ENCODE measurements at regions not wholly inside any gene's neighbourhood (a gene's known extent, or its start where the extent isn't known, plus 50 kb on each side); places are given as distances from the start of the nearest gene placed in this dataset.

DNA sequence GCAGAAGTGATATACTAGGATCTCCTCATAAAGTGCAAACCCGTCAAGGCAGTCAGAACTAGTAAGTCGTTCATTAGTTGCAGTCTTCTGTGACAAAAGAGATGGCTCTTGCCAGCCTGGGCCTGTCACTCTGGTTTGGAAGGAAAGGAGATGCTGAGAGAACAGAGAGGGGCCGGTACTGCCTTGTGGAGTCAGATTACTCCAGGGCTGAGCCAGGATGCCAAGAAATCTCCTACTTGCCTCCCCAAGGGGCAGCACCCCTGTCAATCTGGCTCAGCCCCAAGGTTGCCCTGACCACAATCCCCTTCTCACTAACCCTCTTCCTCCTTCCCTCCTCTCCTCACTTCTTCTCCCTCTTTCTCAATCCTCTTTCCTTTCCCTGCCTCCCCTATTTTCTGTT is 62.9 kb upstream of the ASPRV1 start:
- WGBS (ENCODE audit: insufficient coverage), result 94% methylated on average over 2 of the region's 3 CpGs
- no peaks in the 10 kb centered on the region for H3K4me1 ChIP-seq (ENCODE audit: control insufficient read depth in 2 of 2, insufficient read depth in 2 of 2, low read length in 2 of 2)
- no peak overlapping the region for H3K4me2 ChIP-seq (replicated peaks; ENCODE audit: low read depth, low read length, poor library complexity, severe bottlenecking)
- POLR2A ChIA-PET, result no interaction called here
- TF ChIP-seq EZH2 (IDR thresholded peaks at IDR 0.05; ENCODE audit: borderline replicate concordance, insufficient read depth, low read depth, low read length, poor library complexity, severe bottlenecking), result no peak
- TF ChIP-seq, protein P1, sequence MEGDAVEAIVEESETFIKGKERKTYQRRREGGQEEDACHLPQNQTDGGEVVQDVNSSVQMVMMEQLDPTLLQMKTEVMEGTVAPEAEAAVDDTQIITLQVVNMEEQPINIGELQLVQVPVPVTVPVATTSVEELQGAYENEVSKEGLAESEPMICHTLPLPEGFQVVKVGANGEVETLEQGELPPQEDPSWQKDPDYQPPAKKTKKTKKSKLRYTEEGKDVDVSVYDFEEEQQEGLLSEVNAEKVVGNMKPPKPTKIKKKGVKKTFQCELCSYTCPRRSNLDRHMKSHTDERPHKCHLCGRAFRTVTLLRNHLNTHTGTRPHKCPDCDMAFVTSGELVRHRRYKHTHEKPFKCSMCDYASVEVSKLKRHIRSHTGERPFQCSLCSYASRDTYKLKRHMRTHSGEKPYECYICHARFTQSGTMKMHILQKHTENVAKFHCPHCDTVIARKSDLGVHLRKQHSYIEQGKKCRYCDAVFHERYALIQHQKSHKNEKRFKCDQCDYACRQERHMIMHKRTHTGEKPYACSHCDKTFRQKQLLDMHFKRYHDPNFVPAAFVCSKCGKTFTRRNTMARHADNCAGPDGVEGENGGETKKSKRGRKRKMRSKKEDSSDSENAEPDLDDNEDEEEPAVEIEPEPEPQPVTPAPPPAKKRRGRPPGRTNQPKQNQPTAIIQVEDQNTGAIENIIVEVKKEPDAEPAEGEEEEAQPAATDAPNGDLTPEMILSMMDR (IDR thresholded peaks at IDR 0.05), result no peak
- no peak overlapping the region for H3K9ac ChIP-seq (ENCODE audit: low read length)
- ATAC-seq (ENCODE audit: low read depth) (no peak), DNase-seq (no peak)
- H3K79me2 ChIP-seq (ENCODE audit: control insufficient read depth, insufficient read depth, low read length), result no peaks in the 10 kb centered on the region
- no peaks in the 10 kb centered on the region for H3K27me3 ChIP-seq (replicated peaks in 1 of 4; ENCODE audit: control extremely low read depth in 1 of 4, control insufficient read depth in 3 of 4, insufficient read depth in 4 of 4, low read length in 3 of 4)
- Mint-ChIP-seq H3K27ac (no peak overlapping the region), H3K27me3 (no peaks in the 10 kb centered on the region), H3K4me1 (no peaks in the 10 kb centered on the region), H3K4me3 (no peak overlapping the region), H3K9me3 (ENCODE audit: insufficient read depth) (no peaks in the 10 kb centered on the region)
- H3K36me3 ChIP-seq (replicated peaks in 1 of 2; ENCODE audit: control extremely low read depth in 1 of 2, control insufficient read depth in 1 of 2, extremely low read depth in 1 of 2, insufficient read depth in 2 of 2, low read length in 1 of 2), result peaks cover 0 to 4% of the 10 kb centered on the region in 2 experiments
- CTCF ChIA-PET, result no interaction called here
- H3K9me3 ChIP-seq (ENCODE audit: control extremely low read depth in 1 of 3, control insufficient read depth in 2 of 3, insufficient read depth in 1 of 3, low read length in 2 of 3), result no peaks in the 10 kb centered on the region
- no peak overlapping the region for H2AFZ ChIP-seq (ENCODE audit: insufficient read depth, low read depth, low read length, poor library complexity, severe bottlenecking)
- H3K27ac ChIP-seq (ENCODE audit: low read length in 2 of 2), result no peak overlapping the region
- intact Hi-C loops (cut with micrococcal nuclease), result no loop called here
- no peak overlapping the region for H3K4me3 ChIP-seq (ENCODE audit: control extremely low read depth in 1 of 5, extremely low read depth in 1 of 5, insufficient read depth in 1 of 5, low read depth in 2 of 5, low read length in 4 of 5)
- no peaks in the 10 kb centered on the region for H4K20me1 ChIP-seq (ENCODE audit: control insufficient read depth, insufficient read depth, low read length, poor library complexity, severe bottlenecking)

DNA sequence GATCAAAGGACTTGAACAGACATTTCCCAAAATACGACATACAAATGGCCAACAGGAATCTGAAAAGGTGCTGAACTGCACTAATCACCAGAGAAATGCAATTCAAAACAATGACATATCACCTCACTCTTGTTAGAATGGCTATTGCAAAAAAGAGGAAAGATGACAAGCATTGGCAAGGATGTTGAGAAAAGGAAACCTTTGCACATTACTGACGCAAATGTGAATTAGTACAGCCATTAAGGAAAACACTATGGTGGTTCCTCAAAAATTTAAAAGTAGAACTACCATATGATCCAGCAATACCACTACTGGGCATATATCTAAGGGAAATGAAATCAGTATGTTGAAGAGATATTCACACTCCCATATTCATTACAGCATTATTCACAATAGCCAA is 57.7 kb upstream of the ASPRV1 start:
- no peak for DNase-seq
- Histone ChIP-seq H3K4me3 (ENCODE audit: control extremely low read depth in 1 of 5, extremely low read depth in 1 of 5, insufficient read depth in 1 of 5, low read depth in 2 of 5, low read length in 4 of 5) (peak overlapping the region in 1 of 5 experiments; percentile 61), H3K36me3 (replicated peaks in 1 of 2; ENCODE audit: control extremely low read depth in 1 of 2, control insufficient read depth in 1 of 2, extremely low read depth in 1 of 2, insufficient read depth in 2 of 2, low read length in 1 of 2) (no peaks in the 10 kb centered on the region), H4K20me1 (ENCODE audit: control insufficient read depth, insufficient read depth, low read length, poor library complexity, severe bottlenecking) (no peaks in the 10 kb centered on the region), H3K27ac (ENCODE audit: low read length in 2 of 2) (no peak overlapping the region), H2AFZ (ENCODE audit: insufficient read depth, low read depth, low read length, poor library complexity, severe bottlenecking) (no peak overlapping the region), H3K9ac (ENCODE audit: low read length) (no peak overlapping the region), H3K27me3 (replicated peaks in 1 of 4; ENCODE audit: control extremely low read depth in 1 of 4, control insufficient read depth in 3 of 4, insufficient read depth in 4 of 4, low read length in 3 of 4) (no peaks in the 10 kb centered on the region), H3K9me3 (ENCODE audit: control extremely low read depth in 1 of 3, control insufficient read depth in 2 of 3, insufficient read depth in 1 of 3, low read length in 2 of 3) (peaks cover 0 to 4% (median 3%) of the 10 kb centered on the region in 3 donors), H3K4me1 (ENCODE audit: control insufficient read depth in 2 of 2, insufficient read depth in 2 of 2, low read length in 2 of 2) (no peaks in the 10 kb centered on the region), H3K4me2 (replicated peaks; ENCODE audit: low read depth, low read length, poor library complexity, severe bottlenecking) (no peak overlapping the region), H3K79me2 (ENCODE audit: control insufficient read depth, insufficient read depth, low read length) (no peaks in the 10 kb centered on the region)
- no peak overlapping the region for H3K27ac Mint-ChIP-seq
- ChIA-PET POLR2A (no interaction called here), CTCF (no interaction called here)
- H3K27me3 Mint-ChIP-seq, result no peaks in the 10 kb centered on the region
- H3K4me1 Mint-ChIP-seq, result no peaks in the 10 kb centered on the region
- no peak overlapping the region for H3K4me3 Mint-ChIP-seq
- no CpG with 5 or more reads among the region's 2 CpGs for WGBS (ENCODE audit: insufficient coverage)
- H3K9me3 Mint-ChIP-seq (ENCODE audit: insufficient read depth), result no peaks in the 10 kb centered on the region
- TF ChIP-seq, protein P1 (IDR thresholded peaks at IDR 0.05), result no peak
- no peak for TF ChIP-seq EZH2 (IDR thresholded peaks at IDR 0.05; ENCODE audit: borderline replicate concordance, insufficient read depth, low read depth, low read length, poor library complexity, severe bottlenecking)
- no peak for ATAC-seq (ENCODE audit: low read depth)
- intact Hi-C loops (cut with micrococcal nuclease), result no loop called here

Measured in B cell (primary cell).